T1000 (cell line): ENCODE measurements at regions not wholly inside any gene's neighbourhood (a gene's known extent, or its start where the extent isn't known, plus 50 kb on each side); places are given as distances from the start of the nearest gene placed in this dataset.

Source experiments
- DNase-seq: peaks from one replicate; lab custom pipeline; 2025; ENCODE audit warnings: mixed read lengths; lab: John Stamatoyannopoulos, UW

GRCh38 chr6:33863723-33864440 is 60.1 kb upstream of the MLN start:
- DNase-seq: no peak

- no peak for DNase-seq
Observed at GRCh38 chr6:33863084-33863483, 59.3 kb upstream of the MLN start.

GRCh38 chr6:33862536-33862935 is 58.7 kb upstream of the MLN start:
- no peak for DNase-seq

- DNase-seq: no peak
Observed at GRCh38 chr6:33861722-33862121, 57.9 kb upstream of the MLN start.

GRCh38 chr6:33860706-33861474 is 57.1 kb upstream of the MLN start:
- no peak for DNase-seq

GRCh38 chr6:33860006-33860405 is 56.2 kb upstream of the MLN start:
- DNase-seq: no peak

- no peak for DNase-seq
Observed at GRCh38 chr6:33858804-33859505, 55.2 kb upstream of the MLN start.

GRCh38 chr6:33857932-33858475 is 54.2 kb upstream of the MLN start:
- DNase-seq: no peak

GRCh38 chr6:33857093-33857931 is 53.5 kb upstream of the MLN start:
- no peak for DNase-seq

- DNase-seq: no peak
Observed at GRCh38 chr6:33856655-33857054, 52.9 kb upstream of the MLN start.

- DNase-seq: no peak
Observed at GRCh38 chr6:33856031-33856590, 52.3 kb upstream of the MLN start.

- DNase-seq: no peak
Observed at GRCh38 chr6:33854572-33855030, 50.8 kb upstream of the MLN start.

- no peak for DNase-seq
Observed at GRCh38 chr6:33853736-33854135, 49.9 kb upstream of the MLN start.
